ENCODE measurements at regions not wholly inside any gene's neighbourhood (a gene's known extent, or its start where the extent isn't known, plus 50 kb on each side); places are given as distances from the start of the nearest gene placed in this dataset.

GRCh38 chr1:95475686-95476457, 241.9 kb downstream of the RWDD3 start:
- no peak overlapping the region for H3K27ac ChIP-seq (ENCODE audit: insufficient read depth, low read depth, low read length)
- intact Hi-C loops (cut with micrococcal nuclease) (no loop called here), dilution Hi-C loops (cut with MboI; ENCODE audit: extremely low pct_ligation_motif_present, low sequenced_read_pairs) (no loop called here)
- H3K36me3 ChIP-seq (ENCODE audit: control insufficient read depth in 2 of 2, extremely low read depth in 1 of 2, insufficient read depth in 2 of 2, low read length in 2 of 2) = no peaks in the 10 kb centered on the region
- no peak overlapping the region for H3K9ac ChIP-seq (replicated peaks; ENCODE audit: extremely low read depth, insufficient read depth, low read length)
- no TSS peak for BruUV-seq (replicated peaks)
- H3K4me2 ChIP-seq (ENCODE audit: insufficient read depth, low read length) = no peak overlapping the region
- no peak for TF ChIP-seq JUN (IDR thresholded peaks at IDR 0.05; ENCODE audit: borderline replicate concordance, insufficient read depth, insufficient read length, low read depth)
- TF ChIP-seq GATA2 (IDR thresholded peaks at IDR 0.05; ENCODE audit: insufficient read depth, insufficient read length, low read depth, low read length) = no peak
- TF ChIP-seq FOS (IDR thresholded peaks at IDR 0.05; ENCODE audit: borderline replicate concordance, insufficient read depth, low read length) = no peak
- no peak for TF ChIP-seq CTCF (IDR thresholded peaks at IDR 0.05; ENCODE audit: extremely low read depth in 1 of 2, insufficient read depth in 1 of 2, low read depth in 1 of 2, low read length in 2 of 2)
- no peak for TF ChIP-seq MYC (IDR thresholded peaks at IDR 0.05; ENCODE audit: low read depth, low read length)
- TF ChIP-seq MAX (IDR thresholded peaks at IDR 0.05; ENCODE audit: insufficient read depth, insufficient read length) = no peak
- no peak for TF ChIP-seq POLR2AphosphoS5 (IDR thresholded peaks at IDR 0.05; ENCODE audit: insufficient read depth, low read depth, low read length)
- TF ChIP-seq EZH2 (IDR thresholded peaks at IDR 0.05; ENCODE audit: borderline replicate concordance, low read depth, low read length, severe bottlenecking) = no peak
- no peak for TF ChIP-seq POLR2A (IDR thresholded peaks at IDR 0.05; ENCODE audit: low read depth, low read length)
- ChIA-PET POLR2A (no interaction called here), CTCF (no interaction called here)
- no peak for FAIRE-seq
- H3K27me3 ChIP-seq (ENCODE audit: control insufficient read depth in 2 of 2, insufficient read depth in 2 of 2, low read length in 2 of 2) = no peaks in the 10 kb centered on the region
- H3K4me1 ChIP-seq (ENCODE audit: control insufficient read depth, extremely low read depth, insufficient read depth, low read length) = no peaks in the 10 kb centered on the region
- no peaks in the 10 kb centered on the region for H3K79me2 ChIP-seq (ENCODE audit: control insufficient read depth, insufficient read depth, low read length)
- no peaks in the 10 kb centered on the region for H4K20me1 ChIP-seq (replicated peaks; ENCODE audit: control insufficient read depth, extremely low read depth, insufficient read depth, low read length)
- DNase-seq (ENCODE audit: low read depth, low spot score) = no peak
- no peaks in the 10 kb centered on the region for H3K9me3 ChIP-seq (replicated peaks; ENCODE audit: control insufficient read depth, insufficient read depth, low read length)
- H2AFZ ChIP-seq (ENCODE audit: low read depth, low read length) = no peak overlapping the region
- H3K9me1 ChIP-seq (replicated peaks; ENCODE audit: control insufficient read depth, extremely low read depth, insufficient read depth, low read length) = no peaks in the 10 kb centered on the region
- no peak overlapping the region for H3K4me3 ChIP-seq (replicated peaks in 1 of 3; ENCODE audit: insufficient read depth in 1 of 3, low read depth in 1 of 3, low read length in 3 of 3)

All from endothelial cell of umbilical vein (primary cell).